ENCODE measurements at regions not wholly inside any gene's neighbourhood (a gene's known extent, or its start where the extent isn't known, plus 50 kb on each side); places are given as distances from the start of the nearest gene placed in this dataset.
"Not testable (repeated sequence)": the region's sequence is repeated elsewhere in the genome, so short reads cannot be mapped to it uniquely, and the experiment has no call there.

DNA sequence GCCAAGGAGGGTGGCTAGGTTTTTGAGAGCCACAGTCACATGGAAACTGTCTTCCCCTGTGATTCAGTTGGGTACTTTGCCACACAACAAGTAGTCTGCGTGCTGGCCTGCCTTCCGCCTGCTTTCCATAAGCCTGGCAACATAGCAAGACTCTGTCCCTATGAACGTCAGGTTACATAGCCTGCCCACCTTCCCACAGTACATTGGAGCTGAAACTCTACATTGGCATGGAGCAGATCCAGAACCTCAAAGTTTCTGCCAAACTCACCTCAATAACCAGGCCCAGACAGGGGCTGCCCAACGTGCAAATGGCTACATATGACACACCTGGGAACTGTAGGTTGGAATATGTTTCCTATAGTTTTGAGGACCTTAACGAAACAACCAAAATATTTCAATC lies 140.6 kb upstream of the PRICKLE2 start:
- no peaks in the 10 kb centered on the region for H3K4me1 ChIP-seq (ENCODE audit: insufficient read depth, low read length)
- no peak for ATAC-seq (ENCODE audit: insufficient read depth, low read depth)
- no peak overlapping the region for H3K4me3 ChIP-seq (ENCODE audit: low read depth in 1 of 2, low read length in 2 of 2)
- no peaks in the 10 kb centered on the region for H3K27me3 ChIP-seq (ENCODE audit: insufficient read depth, low read length, poor library complexity)
- H3K9me3 ChIP-seq (ENCODE audit: insufficient read depth, low read length, severe bottlenecking): no peaks in the 10 kb centered on the region
- H3K27ac ChIP-seq (ENCODE audit: low read length): no peak overlapping the region
- H3K36me3 ChIP-seq (ENCODE audit: insufficient read depth, low read length): no peaks in the 10 kb centered on the region
- H3K4me2 ChIP-seq (ENCODE audit: insufficient read depth, low read length): no peak overlapping the region
- TF ChIP-seq CTCF (IDR thresholded peaks at IDR 0.05; ENCODE audit: borderline replicate concordance, extremely low read depth, low read length, poor library complexity, severe bottlenecking) (no peak), EZH2 (IDR thresholded peaks at IDR 0.05; ENCODE audit: borderline replicate concordance, low read depth, low read length, severe bottlenecking) (no peak)
- H4K20me1 ChIP-seq (ENCODE audit: insufficient read depth, low read length): no peaks in the 10 kb centered on the region
- H2AFZ ChIP-seq (ENCODE audit: low read depth, low read length): no peak overlapping the region
- H3K79me2 ChIP-seq (ENCODE audit: insufficient read depth, low read length): no peaks in the 10 kb centered on the region
- DNase-seq: no peak
- no peak overlapping the region for H3K9ac ChIP-seq (ENCODE audit: low read depth, low read length)

DNA sequence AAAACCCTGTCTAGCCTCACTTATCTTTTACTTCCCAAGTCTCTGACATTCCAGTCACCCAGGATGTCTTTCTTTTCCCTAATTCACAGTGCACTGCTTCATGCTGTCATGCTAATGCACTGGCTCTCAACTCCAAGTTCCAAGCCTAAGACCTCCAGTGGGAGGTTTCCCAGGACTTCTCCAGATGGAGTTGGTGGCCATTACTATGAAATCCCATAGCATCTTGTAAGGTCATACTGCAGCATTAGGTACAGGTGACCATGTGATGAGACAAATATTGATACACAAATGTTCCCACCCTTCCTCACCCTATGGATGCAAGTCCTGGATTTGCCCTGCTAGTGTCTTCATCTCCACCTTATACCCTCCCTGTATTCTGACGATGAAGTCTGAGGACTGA lies 138.6 kb upstream of the PRICKLE2 start:
- no peak overlapping the region for H3K4me3 ChIP-seq (ENCODE audit: low read depth in 1 of 2, low read length in 2 of 2)
- ATAC-seq (ENCODE audit: insufficient read depth, low read depth): no peak

GRCh38 chr3:64361962-64362735 lies 136.9 kb upstream of the PRICKLE2 start:
- ATAC-seq (ENCODE audit: insufficient read depth, low read depth) (no peak), DNase-seq (no peak)
- TF ChIP-seq EZH2 (IDR thresholded peaks at IDR 0.05; ENCODE audit: borderline replicate concordance, low read depth, low read length, severe bottlenecking) (no peak), CTCF (IDR thresholded peaks at IDR 0.05; ENCODE audit: borderline replicate concordance, extremely low read depth, low read length, poor library complexity, severe bottlenecking) (no peak)
- Histone ChIP-seq H3K27ac (ENCODE audit: low read length) (no peak overlapping the region), H4K20me1 (ENCODE audit: insufficient read depth, low read length) (no peaks in the 10 kb centered on the region), H3K9ac (ENCODE audit: low read depth, low read length) (no peak overlapping the region), H3K9me3 (ENCODE audit: insufficient read depth, low read length, severe bottlenecking) (no peaks in the 10 kb centered on the region), H3K4me2 (ENCODE audit: insufficient read depth, low read length) (no peak overlapping the region), H3K4me3 (ENCODE audit: low read depth in 1 of 2, low read length in 2 of 2) (no peak overlapping the region), H3K79me2 (ENCODE audit: insufficient read depth, low read length) (no peaks in the 10 kb centered on the region), H3K4me1 (ENCODE audit: insufficient read depth, low read length) (no peaks in the 10 kb centered on the region), H2AFZ (ENCODE audit: low read depth, low read length) (no peak overlapping the region), H3K27me3 (ENCODE audit: insufficient read depth, low read length, poor library complexity) (no peaks in the 10 kb centered on the region), H3K36me3 (ENCODE audit: insufficient read depth, low read length) (no peaks in the 10 kb centered on the region)

More for the DNA sequence above, 138.6 kb upstream of the PRICKLE2 start:
- no peaks in the 10 kb centered on the region for H3K79me2 ChIP-seq (ENCODE audit: insufficient read depth, low read length)
- no peaks in the 10 kb centered on the region for H3K36me3 ChIP-seq (ENCODE audit: insufficient read depth, low read length)
- DNase-seq: no peak
- H3K9ac ChIP-seq (ENCODE audit: low read depth, low read length): no peak overlapping the region
- no peak overlapping the region for H3K27ac ChIP-seq (ENCODE audit: low read length)
- TF ChIP-seq EZH2 (IDR thresholded peaks at IDR 0.05; ENCODE audit: borderline replicate concordance, low read depth, low read length, severe bottlenecking) (no peak), CTCF (IDR thresholded peaks at IDR 0.05; ENCODE audit: borderline replicate concordance, extremely low read depth, low read length, poor library complexity, severe bottlenecking) (no peak)
- H3K4me2 ChIP-seq (ENCODE audit: insufficient read depth, low read length): no peak overlapping the region
- H3K4me1 ChIP-seq (ENCODE audit: insufficient read depth, low read length): no peaks in the 10 kb centered on the region
- H2AFZ ChIP-seq (ENCODE audit: low read depth, low read length): no peak overlapping the region
- H3K27me3 ChIP-seq (ENCODE audit: insufficient read depth, low read length, poor library complexity): no peaks in the 10 kb centered on the region
- no peaks in the 10 kb centered on the region for H4K20me1 ChIP-seq (ENCODE audit: insufficient read depth, low read length)
- H3K9me3 ChIP-seq (ENCODE audit: insufficient read depth, low read length, severe bottlenecking): no peaks in the 10 kb centered on the region

DNA sequence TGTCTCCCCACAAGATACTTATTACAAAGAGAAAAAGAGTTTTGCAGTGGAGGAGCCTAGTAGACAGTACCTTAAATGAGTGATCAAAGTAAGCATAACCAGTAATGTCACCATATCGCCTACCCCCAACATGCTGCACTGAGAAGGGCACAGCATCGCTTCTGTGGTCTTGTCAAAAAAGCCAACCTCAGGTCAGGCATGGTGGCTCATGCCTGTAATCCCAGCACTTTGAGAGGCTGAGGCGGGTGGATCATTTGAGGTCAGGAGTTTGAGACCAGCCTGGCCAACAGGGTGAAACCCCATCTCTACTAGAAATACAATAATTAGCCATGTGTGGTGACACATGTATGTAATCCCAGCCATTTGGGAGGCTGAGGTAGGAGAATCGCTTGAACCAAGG lies 135.8 kb upstream of the PRICKLE2 start:
- H3K27ac ChIP-seq (ENCODE audit: low read length); H3K4me2 ChIP-seq (ENCODE audit: insufficient read depth, low read length); DNase-seq; H3K27me3 ChIP-seq (ENCODE audit: insufficient read depth, low read length, poor library complexity); H3K4me1 ChIP-seq (ENCODE audit: insufficient read depth, low read length); H3K9me3 ChIP-seq (ENCODE audit: insufficient read depth, low read length, severe bottlenecking); H3K36me3 ChIP-seq (ENCODE audit: insufficient read depth, low read length); ATAC-seq (ENCODE audit: insufficient read depth, low read depth); H2AFZ ChIP-seq (ENCODE audit: low read depth, low read length); H3K9ac ChIP-seq (ENCODE audit: low read depth, low read length); H4K20me1 ChIP-seq (ENCODE audit: insufficient read depth, low read length); H3K79me2 ChIP-seq (ENCODE audit: insufficient read depth, low read length); H3K4me3 ChIP-seq (ENCODE audit: low read depth in 1 of 2, low read length in 2 of 2): not testable (repeated sequence)
